Gastroesophageal sphincter (tissue), 3 donors: ENCODE measurements at regions not wholly inside any gene's neighbourhood (a gene's known extent, or its start where the extent isn't known, plus 50 kb on each side); places are given as distances from the start of the nearest gene placed in this dataset.

Experiments used
- POLR2A ChIP-seq, 2 donors: fragments of 450-650 bp; IDR thresholded peaks; one replicate each; pipeline ENCODE4 v1.6.1; 2017; ENCODE audit warnings: antibody characterized with exemption in 2 of 2, mild to moderate bottlenecking in 2 of 2, moderate library complexity in 1 of 2
- POLR2AphosphoS5 ChIP-seq: sonication (generic); formaldehyde crosslinking; IDR thresholded peaks from one replicate; pipeline ENCODE4 v1.6.1; 2017; ENCODE audit warnings: antibody characterized with exemption
- TF ChIP-seq, protein P1 (sequence below), 4 experiments: fragments of 200-600 bp in 2 of 4; fragments of 450-650 bp in 2 of 4; sonication (generic) in 1 of 4; IDR thresholded peaks; one replicate each; pipeline ENCODE4 v1.5.1; 2017 to 2019; ENCODE audit warnings: antibody characterized with exemption in 4 of 4, mild to moderate bottlenecking in 2 of 4, moderate library complexity in 2 of 4

DNA sequence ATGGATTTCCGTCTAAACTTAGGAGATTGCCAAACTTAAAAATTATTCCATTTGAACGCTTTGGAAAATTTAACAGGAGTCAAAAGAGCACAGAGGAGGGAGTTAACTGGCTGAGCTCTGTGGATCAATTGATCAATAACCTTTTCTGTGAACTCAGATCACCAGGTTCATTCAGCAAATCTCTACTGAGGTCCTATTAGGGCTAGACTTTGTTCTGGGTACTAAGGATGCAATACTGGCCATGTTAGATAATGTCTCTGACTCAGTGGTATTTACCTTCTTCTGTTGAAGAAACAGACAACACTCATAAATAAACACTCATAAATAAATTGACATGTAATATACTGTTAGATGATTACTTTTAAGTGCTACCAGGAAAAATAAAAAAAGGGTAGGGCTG, 323.4 kb upstream of the SUCLG2 start:
- no peak for TF ChIP-seq POLR2A (IDR thresholded peaks at IDR 0.05)
- TF ChIP-seq, protein P1, sequence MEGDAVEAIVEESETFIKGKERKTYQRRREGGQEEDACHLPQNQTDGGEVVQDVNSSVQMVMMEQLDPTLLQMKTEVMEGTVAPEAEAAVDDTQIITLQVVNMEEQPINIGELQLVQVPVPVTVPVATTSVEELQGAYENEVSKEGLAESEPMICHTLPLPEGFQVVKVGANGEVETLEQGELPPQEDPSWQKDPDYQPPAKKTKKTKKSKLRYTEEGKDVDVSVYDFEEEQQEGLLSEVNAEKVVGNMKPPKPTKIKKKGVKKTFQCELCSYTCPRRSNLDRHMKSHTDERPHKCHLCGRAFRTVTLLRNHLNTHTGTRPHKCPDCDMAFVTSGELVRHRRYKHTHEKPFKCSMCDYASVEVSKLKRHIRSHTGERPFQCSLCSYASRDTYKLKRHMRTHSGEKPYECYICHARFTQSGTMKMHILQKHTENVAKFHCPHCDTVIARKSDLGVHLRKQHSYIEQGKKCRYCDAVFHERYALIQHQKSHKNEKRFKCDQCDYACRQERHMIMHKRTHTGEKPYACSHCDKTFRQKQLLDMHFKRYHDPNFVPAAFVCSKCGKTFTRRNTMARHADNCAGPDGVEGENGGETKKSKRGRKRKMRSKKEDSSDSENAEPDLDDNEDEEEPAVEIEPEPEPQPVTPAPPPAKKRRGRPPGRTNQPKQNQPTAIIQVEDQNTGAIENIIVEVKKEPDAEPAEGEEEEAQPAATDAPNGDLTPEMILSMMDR (IDR thresholded peaks at IDR 0.05): no peak
- no peak for TF ChIP-seq POLR2AphosphoS5
